Hematopoietic multipotent progenitor cell treated with erythropoietin and hydrocortisone succinate and interleukin-3 and kit ligand, for 15 days (in vitro differentiated cells): ENCODE measurements at regions not wholly inside any gene's neighbourhood (a gene's known extent, or its start where the extent isn't known, plus 50 kb on each side); places are given as distances from the start of the nearest gene placed in this dataset.

Experiments
- DNase-seq: peaks from one replicate; pipeline ENCODE4 v3.0.0-alpha.2; 2015; ENCODE audit warnings: low spot score

DNA sequence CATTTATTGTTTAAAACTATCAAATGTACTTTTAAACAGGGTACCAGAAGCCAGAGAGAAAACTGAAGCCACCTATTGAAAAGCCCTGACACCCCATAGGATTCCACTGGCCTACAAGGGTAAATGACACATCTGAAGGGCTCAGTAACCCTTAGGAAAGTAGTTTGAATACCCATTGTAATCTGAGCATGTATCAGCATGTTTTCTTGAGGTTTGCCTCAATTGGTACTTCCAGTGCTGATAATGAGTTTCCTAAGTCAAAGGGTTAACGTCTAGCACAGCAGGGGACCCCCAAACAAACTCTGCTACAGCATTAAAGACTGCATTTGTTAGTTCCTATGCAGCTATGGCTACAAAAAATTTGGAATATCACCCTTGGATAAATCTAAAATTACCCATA is 657.1 kb downstream of the NR2F1-AS1 start:
- DNase-seq, result no peak

DNA sequence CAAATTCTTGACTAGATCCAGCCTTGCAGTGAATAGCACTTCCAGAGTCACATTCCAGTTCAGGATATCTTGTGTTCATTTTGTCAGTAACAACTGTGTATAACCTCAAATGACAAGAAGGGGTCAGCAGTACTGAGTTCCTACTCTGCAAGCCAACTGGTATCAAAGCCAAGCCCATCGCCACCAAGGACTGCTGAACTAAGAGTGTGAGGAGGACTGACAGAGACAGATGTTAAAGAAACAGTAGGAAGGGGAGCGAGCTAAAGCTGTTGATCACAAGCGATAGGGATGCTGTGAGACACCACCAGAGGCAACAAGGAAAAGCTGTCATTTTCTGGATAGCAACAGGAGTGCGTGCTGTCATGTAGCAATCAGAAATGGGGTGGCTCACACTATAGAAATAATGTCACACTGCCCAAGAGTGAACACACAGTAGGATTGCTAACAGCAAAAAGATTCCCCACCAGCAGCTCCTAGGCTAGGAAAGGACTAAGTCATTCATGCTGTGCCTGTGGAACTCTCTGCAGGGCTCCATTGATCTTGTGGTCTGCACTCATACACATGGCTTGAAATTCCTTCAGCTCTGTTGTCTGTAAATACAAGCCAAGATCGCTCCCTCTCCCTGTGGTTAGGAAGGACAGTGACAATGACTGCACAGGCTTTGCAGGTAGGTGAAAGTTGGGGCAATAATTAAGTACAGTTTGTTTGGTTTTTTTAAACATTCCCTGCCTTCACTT is 658.6 kb downstream of the NR2F1-AS1 start:
- no peak for DNase-seq

DNA sequence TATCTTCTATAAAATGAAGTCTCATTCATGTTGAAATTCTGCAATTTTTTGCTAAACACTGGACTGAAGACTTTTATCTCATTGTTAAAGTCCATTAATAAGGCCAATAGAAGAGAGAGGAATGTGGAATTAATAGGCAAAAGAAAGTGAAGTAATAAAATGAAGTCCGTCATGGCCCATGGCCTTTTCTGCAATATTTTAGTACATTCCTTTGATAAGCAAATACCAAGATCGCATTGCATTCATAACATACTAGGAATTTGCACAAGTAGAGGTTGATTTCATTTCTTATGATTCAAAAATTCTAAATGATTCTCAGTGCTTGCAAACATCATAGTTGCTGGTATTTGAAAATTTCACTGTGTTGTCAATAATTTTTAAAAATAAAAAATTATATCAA is 664.0 kb downstream of the NR2F1-AS1 start:
- no peak for DNase-seq

DNA sequence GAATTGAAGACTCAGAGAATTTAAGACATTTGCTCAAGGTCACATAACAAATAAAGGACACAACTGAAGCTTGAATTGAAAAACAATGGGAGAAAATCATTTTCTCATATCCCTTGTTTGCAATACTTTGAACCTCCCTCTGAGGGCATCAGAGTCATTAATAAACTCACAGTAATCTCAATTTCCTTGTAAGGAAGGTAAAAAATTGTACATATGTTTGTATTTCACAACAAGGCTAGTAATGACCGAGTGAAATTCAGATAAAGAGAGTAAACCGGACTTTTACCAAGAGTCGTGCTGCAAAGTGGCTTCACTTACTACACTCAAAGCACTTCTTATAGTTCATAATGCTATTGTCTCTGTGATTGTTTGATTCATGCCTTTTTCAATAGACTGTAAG is 665.0 kb downstream of the NR2F1-AS1 start:
- DNase-seq, result no peak

DNA sequence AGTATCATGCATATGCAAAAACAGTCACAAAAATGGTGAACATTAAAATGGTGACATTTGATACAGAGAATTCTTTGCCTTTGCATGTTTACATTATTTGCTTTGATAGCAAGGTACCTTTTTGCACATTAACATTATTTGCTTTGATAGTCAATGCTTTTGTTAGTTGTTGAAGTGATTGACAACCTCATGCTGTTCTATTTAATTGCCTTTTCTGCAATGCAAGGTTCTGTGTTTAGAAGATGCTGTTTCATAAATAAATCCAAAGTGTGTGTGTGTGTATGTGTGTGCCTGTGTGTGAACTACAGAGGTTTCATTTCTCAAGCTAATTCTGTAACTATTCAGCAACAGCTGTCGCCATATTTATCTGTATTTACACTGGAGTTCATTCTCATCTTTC is 668.7 kb downstream of the NR2F1-AS1 start:
- DNase-seq, result no peak

DNA sequence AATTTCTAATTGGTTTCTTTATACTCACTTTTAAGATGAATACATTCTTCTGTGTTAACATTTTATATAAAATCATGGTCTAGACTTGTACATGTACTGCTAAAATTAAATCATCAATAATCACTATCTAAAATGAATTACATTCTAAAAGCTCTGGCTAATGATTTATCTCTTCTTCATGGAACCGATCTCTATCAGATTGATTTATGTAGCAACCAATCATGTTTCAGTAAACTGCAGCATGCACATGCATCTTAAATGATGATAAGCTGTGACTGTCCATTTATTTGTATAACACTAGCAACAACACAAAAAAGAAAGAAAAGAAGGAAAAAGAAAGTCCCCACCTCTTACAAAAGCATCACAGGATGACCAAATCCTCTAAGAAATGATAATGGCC is 669.2 kb downstream of the NR2F1-AS1 start:
- DNase-seq, result no peak

DNA sequence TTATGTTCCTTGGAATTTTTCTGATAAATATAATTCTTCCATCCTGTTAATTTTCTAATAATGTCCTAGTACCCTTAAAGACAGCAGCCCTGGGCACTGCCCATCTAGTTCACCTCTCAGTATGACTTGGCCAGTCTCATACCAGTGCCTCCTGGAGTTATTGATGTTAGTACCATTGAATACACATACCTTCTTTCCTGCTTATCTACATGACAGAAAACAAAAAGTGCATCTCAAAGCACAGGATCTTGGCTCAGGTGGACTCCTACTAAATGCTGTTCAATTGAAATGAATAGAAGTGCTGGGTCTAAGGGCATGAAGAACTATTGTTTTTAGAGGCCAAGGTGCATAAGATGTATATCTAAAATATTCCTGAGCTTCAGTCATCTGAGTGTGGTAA is 669.7 kb downstream of the NR2F1-AS1 start:
- DNase-seq, result no peak

DNA sequence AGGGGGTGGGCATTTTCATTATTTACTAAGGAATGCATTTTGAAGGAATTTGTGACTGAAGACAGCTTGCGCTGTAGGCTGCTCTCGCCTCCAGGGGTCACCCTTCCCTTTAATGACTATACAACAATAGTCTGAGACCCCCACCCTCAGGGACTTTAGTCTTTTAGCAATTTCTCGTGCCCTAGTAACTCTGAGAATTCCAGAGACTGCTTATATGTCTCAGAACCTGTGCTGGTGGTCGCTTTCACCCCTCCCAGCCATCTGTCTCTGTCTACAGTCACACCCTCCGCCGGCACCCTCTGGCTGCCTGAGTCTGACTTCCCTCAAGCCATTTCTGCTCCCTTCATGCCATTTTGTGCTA is 671.4 kb downstream of the NR2F1-AS1 start:
- DNase-seq, result no peak

DNA sequence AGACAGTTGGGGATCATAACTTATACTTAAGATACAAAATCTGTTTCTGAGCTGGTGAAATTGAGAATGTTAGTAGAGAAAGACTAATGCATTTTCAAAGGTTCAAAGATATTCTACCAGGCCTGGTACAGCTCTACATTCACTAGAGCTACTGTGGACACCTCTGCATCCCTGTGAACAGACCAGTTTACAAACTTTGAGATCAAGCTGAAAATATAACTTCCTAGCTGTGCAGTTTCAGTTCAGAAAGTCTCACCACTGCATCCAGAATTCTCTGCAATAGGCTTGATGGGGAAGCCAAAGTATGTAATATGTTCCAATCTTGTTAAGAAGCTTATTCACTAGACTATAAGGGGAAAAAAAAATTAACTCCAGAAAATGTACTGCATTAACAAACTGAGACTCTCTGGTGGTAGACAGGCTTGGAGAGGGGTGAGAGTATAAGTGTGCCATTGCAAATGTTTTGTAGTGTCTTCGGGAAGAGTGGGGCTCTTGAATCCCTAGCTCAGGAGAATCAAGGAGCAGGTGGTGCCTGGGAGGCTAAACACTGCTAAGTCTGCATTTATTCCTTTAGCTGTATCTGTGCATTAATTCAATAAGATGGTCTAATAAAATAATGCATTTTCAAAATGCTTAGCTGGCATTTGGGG is 671.9 kb downstream of the NR2F1-AS1 start:
- DNase-seq, result no peak

DNA sequence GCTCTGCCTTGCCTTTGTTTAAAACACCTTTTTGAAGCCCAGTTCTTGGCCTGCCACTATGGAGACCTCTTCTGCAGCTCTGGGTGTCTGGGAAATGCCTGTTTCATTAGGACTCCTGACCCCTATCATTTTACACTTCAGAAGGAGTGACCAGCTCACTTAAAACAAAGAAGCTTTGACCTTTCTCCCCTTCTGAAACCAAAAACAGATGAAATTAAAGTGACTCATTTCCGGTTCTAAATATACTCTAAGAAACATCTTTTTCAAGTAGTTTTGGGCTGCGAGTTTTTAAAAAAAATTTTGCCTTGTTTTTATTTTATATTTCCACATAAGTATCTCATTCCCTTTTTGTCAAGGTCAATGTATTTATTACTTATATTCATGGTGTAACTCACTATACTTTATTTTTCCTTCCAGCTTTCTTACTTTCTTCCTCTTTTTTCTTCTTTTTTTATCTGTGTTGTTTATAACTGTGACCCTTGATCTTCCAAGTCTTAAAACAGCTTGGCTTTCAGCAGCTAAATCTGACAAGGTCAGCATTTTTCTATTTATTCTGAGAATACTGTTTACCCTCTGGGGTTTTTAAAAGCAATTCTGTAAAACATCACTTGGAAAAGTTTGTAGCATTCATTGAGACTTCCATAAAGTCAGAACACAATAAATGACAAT is 672.9 kb downstream of the NR2F1-AS1 start:
- DNase-seq, result no peak

DNA sequence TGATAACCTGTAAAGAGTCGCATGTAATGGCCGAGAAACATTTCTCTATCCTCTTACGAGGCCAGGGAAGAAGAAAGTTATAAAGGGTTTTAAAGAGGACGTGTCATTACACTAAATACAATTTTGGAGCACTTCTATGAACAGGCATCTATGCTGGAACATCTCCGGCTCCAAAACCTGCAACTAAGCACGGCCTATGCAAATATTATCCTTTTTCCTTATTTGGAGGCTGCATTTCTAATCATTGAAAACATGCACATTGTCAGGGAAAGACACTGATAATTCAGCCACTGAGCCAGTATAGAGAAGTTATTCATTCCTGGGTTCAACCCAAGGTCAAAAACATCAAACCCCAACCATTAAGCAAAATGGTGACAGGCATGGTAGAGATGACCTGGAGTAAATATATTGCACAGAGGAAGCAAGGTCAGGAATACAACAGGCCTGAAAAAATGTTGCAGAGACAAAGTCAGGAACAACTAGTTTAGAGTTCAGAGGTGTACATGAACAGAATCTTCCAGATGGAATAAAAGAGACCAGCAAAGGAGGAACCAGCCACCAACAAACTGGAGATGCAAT is 674.1 kb downstream of the NR2F1-AS1 start:
- no peak for DNase-seq

DNA sequence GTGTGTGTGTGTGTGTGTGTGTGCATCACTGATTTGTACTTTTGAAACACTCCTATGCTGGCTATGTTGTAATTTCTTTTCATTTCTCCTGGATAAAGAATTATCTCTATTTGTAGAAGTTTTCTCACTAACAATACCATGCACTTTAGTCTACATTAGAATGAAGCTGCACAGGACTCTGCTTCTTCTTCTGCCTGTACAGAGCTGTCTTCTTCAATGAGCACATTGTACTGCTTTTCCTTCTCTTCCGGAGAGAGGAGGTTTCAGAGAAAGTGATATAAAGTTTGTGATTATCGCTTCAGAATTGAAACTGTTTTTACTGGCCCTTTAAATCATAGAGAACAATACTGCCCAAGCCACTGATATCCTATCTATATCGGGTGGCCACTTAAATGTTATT is 677.0 kb downstream of the NR2F1-AS1 start:
- no peak for DNase-seq

DNA sequence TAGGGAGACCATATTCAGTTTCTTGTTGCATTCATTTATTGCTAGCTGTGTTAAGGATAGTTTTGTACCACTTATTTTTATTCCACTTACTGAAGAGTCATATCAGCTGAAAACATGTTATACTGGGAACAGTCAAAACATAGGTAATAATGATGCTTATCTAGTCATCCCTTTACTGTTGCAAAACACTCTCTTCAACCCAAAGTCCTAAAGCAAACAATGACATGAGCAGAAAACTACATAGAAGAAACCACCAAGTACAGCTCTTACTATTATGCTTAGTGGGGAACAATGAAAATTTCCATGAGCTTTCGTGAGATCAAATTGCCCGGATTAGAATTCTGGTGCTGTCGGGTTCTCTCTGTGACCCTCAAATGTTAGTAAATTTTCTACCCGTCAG is 681.4 kb downstream of the NR2F1-AS1 start:
- DNase-seq, result no peak

DNA sequence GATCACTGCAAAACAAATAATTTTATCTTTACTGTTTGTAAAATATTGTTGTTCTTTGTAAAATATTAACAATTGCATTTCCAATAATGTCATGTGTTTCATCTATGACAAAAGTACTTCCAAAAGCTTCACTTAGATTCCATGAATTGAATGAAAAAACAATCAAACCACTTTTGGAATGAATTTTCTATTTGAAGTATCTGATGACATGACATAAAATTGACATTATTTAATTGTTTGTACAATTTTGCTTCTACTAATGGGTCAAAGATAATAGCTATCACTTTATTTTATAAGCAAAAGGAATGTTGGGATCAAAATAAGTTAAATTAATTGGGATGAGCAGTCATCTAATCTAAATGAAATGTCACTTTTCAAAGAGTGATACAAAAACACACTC is 684.3 kb downstream of the NR2F1-AS1 start:
- no peak for DNase-seq

DNA sequence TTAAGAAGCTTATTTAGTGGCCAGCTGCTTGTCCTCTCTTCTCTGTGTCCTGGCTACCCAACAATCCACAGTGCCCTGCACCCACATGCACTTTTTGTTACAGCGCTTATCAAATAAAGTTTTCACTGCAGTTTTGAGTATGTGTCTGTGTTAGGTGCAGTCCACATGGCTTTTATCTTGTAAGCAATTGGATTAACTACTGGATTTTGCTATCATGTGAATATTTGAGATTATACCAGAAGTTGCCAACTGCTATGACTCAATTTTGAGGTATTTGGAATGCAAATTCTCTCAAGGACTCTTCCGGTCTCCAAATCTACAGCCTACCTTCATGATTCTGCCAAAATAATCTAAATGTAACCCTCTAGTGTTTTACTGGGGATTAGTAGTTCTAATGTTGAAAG is 690.2 kb downstream of the NR2F1-AS1 start:
- DNase-seq, result no peak

DNA sequence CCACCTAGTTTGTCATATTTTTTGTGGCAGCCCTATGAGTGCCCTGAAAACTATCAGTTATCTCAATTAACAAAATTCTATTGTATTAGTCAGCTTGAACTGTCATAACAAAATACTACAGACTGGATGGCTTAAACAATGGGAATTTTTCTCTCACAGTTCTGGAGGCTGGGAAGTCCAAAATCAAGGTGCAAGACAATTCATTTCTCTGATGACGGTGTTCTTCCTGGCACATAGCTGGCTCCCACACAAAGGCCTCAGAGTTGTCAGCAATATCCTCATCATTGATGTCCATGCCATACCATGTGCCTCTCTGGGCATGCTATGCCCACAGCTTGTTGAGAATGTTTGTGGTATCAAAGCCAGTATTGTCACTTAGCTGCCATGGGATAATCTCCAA is 691.9 kb downstream of the NR2F1-AS1 start:
- no peak for DNase-seq

DNA sequence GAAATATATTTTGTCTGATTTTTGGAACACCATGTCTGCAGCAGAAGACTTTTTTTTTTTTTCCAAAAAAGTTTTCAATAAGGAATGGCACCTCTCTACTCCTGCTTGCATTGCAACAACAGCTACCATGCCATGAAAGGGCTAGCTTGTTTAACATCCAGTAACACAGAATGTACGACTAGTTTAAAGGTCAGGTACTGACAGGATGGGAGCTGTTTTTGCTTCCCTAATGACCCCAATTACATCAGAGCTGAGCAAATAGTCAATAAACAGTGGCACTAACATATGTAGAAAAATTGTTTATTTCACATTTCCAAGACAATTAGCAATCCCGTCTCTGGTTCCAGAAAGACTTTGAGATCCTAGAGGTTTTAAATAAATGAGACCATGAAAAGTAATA is 693.8 kb downstream of the NR2F1-AS1 start:
- DNase-seq, result no peak

DNA sequence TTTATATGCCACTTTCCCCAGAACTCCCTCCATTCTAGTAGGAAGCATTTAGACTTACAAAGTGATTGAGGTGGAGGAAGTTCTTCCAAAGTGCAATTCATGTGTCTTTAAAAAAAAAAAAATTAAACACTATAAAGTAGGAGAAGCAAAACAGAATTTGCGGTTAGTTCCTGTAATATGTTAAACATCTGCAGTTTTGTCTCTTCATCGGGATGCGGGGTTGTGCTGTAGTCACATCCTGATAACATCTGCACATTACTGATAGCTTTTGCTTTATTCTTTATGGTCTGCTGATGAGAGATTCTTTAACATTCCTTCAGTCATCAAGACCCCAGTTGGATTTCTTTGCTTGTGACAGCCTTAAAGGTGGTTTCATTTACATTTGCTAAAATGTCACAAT is 694.3 kb downstream of the NR2F1-AS1 start:
- no peak for DNase-seq

DNA sequence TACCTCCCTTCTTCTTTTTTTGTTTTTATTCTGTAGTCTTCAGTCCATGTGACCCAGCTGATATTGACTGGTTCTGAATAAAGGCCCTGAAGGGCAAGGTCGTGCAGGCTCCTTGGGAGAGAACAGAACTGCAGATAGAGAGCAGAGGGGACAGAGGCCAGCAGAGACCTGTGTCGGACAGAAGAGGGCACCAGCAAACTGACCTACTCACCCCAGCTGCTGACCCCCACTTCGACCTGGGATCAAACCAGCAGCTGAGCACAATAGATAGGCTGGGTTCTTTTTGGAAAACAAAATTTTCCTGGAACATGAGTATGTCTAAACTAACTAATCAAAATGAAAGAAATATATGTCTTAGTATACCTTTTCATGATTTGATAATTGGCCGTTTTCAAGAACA is 695.1 kb downstream of the NR2F1-AS1 start:
- no peak for DNase-seq

DNA sequence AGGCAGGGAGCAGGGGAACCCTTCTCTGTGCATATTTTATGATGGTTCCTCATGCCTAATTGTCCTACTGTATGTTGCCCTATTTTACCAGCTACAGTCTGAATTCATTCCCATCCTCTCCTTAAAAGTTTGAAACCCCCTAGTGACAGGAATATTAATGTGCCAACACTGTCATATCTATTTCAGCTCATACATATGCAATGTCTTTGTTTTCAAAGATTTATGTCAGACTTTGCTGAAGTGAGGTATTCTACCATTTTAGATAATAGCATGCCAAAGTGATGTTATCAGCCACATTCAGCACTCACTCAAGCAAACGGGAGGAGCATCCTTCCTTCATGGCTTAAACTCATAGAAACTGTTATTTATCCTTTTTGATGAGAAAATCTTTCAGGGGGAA is 696.5 kb downstream of the NR2F1-AS1 start:
- DNase-seq, result no peak

DNA sequence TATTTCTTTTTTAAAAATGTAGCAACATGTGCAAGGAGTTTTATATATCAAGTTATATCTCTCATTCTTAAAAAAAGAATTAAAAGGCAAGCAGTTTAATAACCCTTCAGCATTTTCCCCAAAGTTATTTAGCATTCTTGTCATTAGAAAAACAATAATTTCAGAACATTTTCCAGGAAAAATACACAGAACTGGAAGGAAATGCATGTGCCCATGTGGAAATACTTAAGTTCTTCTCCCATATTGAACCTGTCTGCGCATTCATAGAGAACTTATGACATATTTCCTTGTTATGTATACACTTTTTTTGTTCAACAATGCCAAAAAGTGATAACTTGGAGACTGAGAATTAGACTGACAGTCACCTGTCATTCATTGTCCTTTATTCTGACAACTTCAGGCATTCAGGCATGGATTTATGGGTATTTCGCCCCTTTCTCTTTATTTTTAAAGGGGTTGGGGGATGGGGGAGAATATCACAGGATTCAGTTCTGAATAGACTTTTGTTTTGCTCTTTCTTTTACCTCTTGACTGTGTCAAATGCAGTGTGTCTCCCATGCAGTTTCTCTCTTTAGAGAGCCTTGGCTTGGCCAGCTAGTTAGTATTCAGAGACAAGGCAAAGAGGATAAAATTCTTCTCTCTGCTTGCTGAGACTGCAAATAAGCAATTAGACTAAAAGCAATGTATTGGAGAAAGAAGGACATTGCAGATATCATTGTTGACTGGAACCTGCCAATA is 701.0 kb downstream of the NR2F1-AS1 start:
- DNase-seq, result no peak

DNA sequence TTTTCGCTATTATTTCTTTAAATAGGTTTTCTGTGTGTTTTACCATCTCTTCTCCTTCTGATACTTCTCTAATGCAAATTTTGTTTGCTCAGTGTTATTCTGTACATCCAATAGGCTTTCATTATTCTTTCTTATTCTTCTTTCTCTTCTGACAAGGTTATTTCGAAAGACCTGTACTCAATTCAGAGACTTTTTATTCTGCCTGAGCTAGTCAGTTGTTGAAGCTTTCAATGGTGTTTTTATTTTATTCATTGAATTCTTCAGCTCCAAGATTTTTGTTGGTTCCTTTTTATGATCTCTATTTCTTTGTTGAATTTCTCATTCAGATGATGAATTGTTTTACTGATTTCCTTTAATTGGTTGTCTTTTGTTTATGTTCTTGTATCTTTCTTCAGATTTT is 706.2 kb downstream of the NR2F1-AS1 start:
- DNase-seq, result no peak

DNA sequence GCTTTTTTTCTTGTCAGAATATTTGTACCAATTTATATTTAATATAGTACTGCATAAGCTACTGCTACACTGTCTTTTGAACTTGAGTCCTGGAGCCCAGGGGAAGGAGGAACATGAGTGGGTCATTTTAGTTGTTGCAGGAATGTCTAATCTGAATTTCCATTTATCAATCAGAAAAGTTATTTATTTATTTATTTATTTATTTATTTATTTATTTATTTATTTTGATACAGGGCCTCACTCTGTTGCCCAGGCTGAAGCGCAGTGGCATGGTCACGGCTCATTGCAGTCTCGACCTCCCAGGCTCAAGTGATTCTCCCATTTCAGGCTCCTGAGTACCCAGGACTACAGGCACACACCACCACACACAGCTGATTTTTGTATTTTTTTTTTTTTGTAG is 712.6 kb downstream of the NR2F1-AS1 start:
- DNase-seq, result no peak
